ENCODE measurements at regions not wholly inside any gene's neighbourhood (a gene's known extent, or its start where the extent isn't known, plus 50 kb on each side); places are given as distances from the start of the nearest gene placed in this dataset.

- Histone ChIP-seq H2AFZ (no peak overlapping the region), H3K4me3 (no peak overlapping the region), H3K4me2 (no peak overlapping the region), H4K20me1 (replicated peaks; ENCODE audit: insufficient read depth) (no peaks in the 10 kb centered on the region), H3K79me2 (replicated peaks; ENCODE audit: insufficient read depth) (no peaks in the 10 kb centered on the region), H3F3A (replicated peaks; ENCODE audit: low read depth) (no peaks in the 10 kb centered on the region), H3K4me1 (ENCODE audit: insufficient read depth) (peaks cover 6% of the 10 kb centered on the region), H3K9me2 (ENCODE audit: insufficient read depth) (peaks cover 5% of the 10 kb centered on the region; the same call in 1 of the 2 replicates), H3K36me3 (ENCODE audit: insufficient read depth) (no peaks in the 10 kb centered on the region; the same call in 1 of the 2 replicates), H3K27ac (ENCODE audit: low read depth) (no peak overlapping the region), H3K27me3 (ENCODE audit: insufficient read depth) (no peaks in the 10 kb centered on the region)
- ATAC-seq = no peak
- Mint-ChIP-seq H3K4me3 (no peak overlapping the region), H3K27me3 (ENCODE audit: insufficient read depth, low read depth, poor library complexity) (no peaks in the 10 kb centered on the region), H3K4me1 (peaks cover 4% of the 10 kb centered on the region; the same call in 2 of the 3 replicates), H3K9me3 (peaks cover 29% of the 10 kb centered on the region), H3K27ac (no peak overlapping the region), H3K36me3 (ENCODE audit: low read depth) (peaks cover 22% of the 10 kb centered on the region)
- TF ChIP-seq ZNF114 (CRISPR knock-in tag; IDR thresholded peaks at IDR 0.05) (no peak), EZH2phosphoT487 (IDR thresholded peaks at IDR 0.05; ENCODE audit: unreplicated experiment) (no peak), EZH2 (IDR thresholded peaks at IDR 0.05; ENCODE audit: low read depth, unreplicated experiment) (no peak), NANOG (IDR thresholded peaks at IDR 0.05; ENCODE audit: borderline replicate concordance) (no peak), JUNB (IDR thresholded peaks at IDR 0.05; ENCODE audit: unreplicated experiment) (no peak), CREB1 (CRISPR knock-in tag; IDR thresholded peaks at IDR 0.05; ENCODE audit: low read depth) (no peak), REST (IDR thresholded peaks at IDR 0.05; ENCODE audit: unreplicated experiment) (no peak), ETS1 (IDR thresholded peaks at IDR 0.05) (no peak), STAT1 (IDR thresholded peaks at IDR 0.05; ENCODE audit: unreplicated experiment) (no peak), CTCF (conservative IDR thresholded peaks at IDR 0.05; ENCODE audit: low read depth in 2 of 2) (no peak), ZNF462 (CRISPR knock-in tag; IDR thresholded peaks at IDR 0.05) (no peak), POLR2AphosphoS5 (IDR thresholded peaks at IDR 0.05; ENCODE audit: low read depth) (no peak), ZNF331 (CRISPR knock-in tag; IDR thresholded peaks at IDR 0.05; ENCODE audit: low read depth) (no peak)
- no peak for DNase-seq (ENCODE audit: low spot score)
Measured at GRCh38 chr14:83461521-83461920, 1927.9 kb upstream of the SEL1L start.

Measured in GM23338 (cell line).